T-helper 1 cell (primary cell): ENCODE measurements at regions not wholly inside any gene's neighbourhood (a gene's known extent, or its start where the extent isn't known, plus 50 kb on each side); places are given as distances from the start of the nearest gene placed in this dataset.
"Not testable (repeated sequence)": the region's sequence is repeated elsewhere in the genome, so short reads cannot be mapped to it uniquely, and the experiment has no call there.

Source experiments
- DNase-seq, 5 donors: peaks; one replicate each; pipeline ENCODE4 v3.0.0-alpha.2; 2012 to 2020

- DNase-seq = not testable (repeated sequence)
These were observed 171.6 kb downstream of the TMEM121 start for GRCh38 chr14:105697955-105698354.

GRCh38 chr14:105698940-105699556, 172.7 kb downstream of the TMEM121 start:
- DNase-seq = not testable (repeated sequence)

- DNase-seq = not testable (repeated sequence)
These were observed 173.3 kb downstream of the TMEM121 start for GRCh38 chr14:105699706-105700105.

- not testable (repeated sequence) for DNase-seq
These were observed 173.8 kb downstream of the TMEM121 start for GRCh38 chr14:105700146-105700545.

GRCh38 chr14:105700622-105701288, 174.4 kb downstream of the TMEM121 start:
- peak in 1 of 5 donors; percentile 61 for DNase-seq

GRCh38 chr14:105701456-105702274, 175.3 kb downstream of the TMEM121 start:
- DNase-seq = no peak

GRCh38 chr14:105702275-105702817, 176.0 kb downstream of the TMEM121 start:
- DNase-seq = no peak

GRCh38 chr14:105703044-105703665, 176.8 kb downstream of the TMEM121 start:
- DNase-seq = not testable (repeated sequence)

- DNase-seq = not testable (repeated sequence)
These were observed 177.7 kb downstream of the TMEM121 start for GRCh38 chr14:105704091-105704490.

- not testable (repeated sequence) for DNase-seq
These were observed 178.1 kb downstream of the TMEM121 start for GRCh38 chr14:105704492-105704891.

GRCh38 chr14:105705512-105705861, 179.1 kb downstream of the TMEM121 start:
- DNase-seq = not testable (repeated sequence)

GRCh38 chr14:105705862-105706700, 179.7 kb downstream of the TMEM121 start:
- peak in 1 of 5 donors; percentile 41 for DNase-seq

GRCh38 chr14:105706701-105707019, 180.3 kb downstream of the TMEM121 start:
- DNase-seq = not testable (repeated sequence)

GRCh38 chr14:105707099-105707498, 180.7 kb downstream of the TMEM121 start:
- not testable (repeated sequence) for DNase-seq

GRCh38 chr14:105707723-105708151, 181.4 kb downstream of the TMEM121 start:
- not testable (repeated sequence) for DNase-seq

- not testable (repeated sequence) for DNase-seq
These were observed 182.1 kb downstream of the TMEM121 start for GRCh38 chr14:105708251-105709134.

- DNase-seq = no peak
These were observed 183.1 kb downstream of the TMEM121 start for GRCh38 chr14:105709281-105710118.

GRCh38 chr14:105710119-105711043, 184.0 kb downstream of the TMEM121 start:
- no peak for DNase-seq
